Astrocyte of the spinal cord (primary cell): ENCODE measurements at regions not wholly inside any gene's neighbourhood (a gene's known extent, or its start where the extent isn't known, plus 50 kb on each side); places are given as distances from the start of the nearest gene placed in this dataset.
A peak's percentile ranks its signal among the peaks of the same experiment; 100 is the strongest.

Source experiments
- DNase-seq: peaks from one replicate; pipeline ENCODE4 v3.0.0; 2011; ENCODE audit warnings: low read depth, low spot score
- H3K4me3 ChIP-seq: 2 replicates; pipeline ENCODE4 v1.5.1; 2011; ENCODE audit warnings: low read depth, mild to moderate bottlenecking, low read length, moderate library complexity
- CTCF ChIP-seq: IDR thresholded peaks from 2 replicates; pipeline ENCODE4 v1.5.1; 2012; ENCODE audit warnings: low read depth, mild to moderate bottlenecking, low read length, inconsistent platforms
- in situ Hi-C: cut with HindIII; loops from 2 replicates; pipeline ENCODE4 v1.10.0; 2017; ENCODE audit warnings: low sequenced_read_pairs

GRCh38 chr2:9149726-9150567 lies 56.7 kb upstream of the ASAP2 start:
- no peak for TF ChIP-seq CTCF

GRCh38 chr2:9149388-9149660 lies 57.3 kb upstream of the ASAP2 start:
- TF ChIP-seq CTCF = no peak
- in situ Hi-C loops = no loop called here
- no peak for DNase-seq
- H3K4me3 ChIP-seq = no peak overlapping the region

More at GRCh38 chr2:9149726-9150567, 56.7 kb upstream of the ASAP2 start:
- no peak for DNase-seq
- in situ Hi-C loops = no loop called here
- no peak overlapping the region for H3K4me3 ChIP-seq

GRCh38 chr2:9146646-9147045 lies 60.0 kb upstream of the ASAP2 start:
- no peak for DNase-seq
- no peak for TF ChIP-seq CTCF
- H3K4me3 ChIP-seq = no peak overlapping the region
- in situ Hi-C loops = no loop called here

GRCh38 chr2:9145752-9146430 lies 60.7 kb upstream of the ASAP2 start:
- H3K4me3 ChIP-seq = no peak overlapping the region
- in situ Hi-C loops = no loop called here
- TF ChIP-seq CTCF = no peak
- DNase-seq = no peak

- in situ Hi-C loops = no loop called here
- no peak overlapping the region for H3K4me3 ChIP-seq
- DNase-seq = peak; percentile 41
- TF ChIP-seq CTCF = no peak
These were observed 61.4 kb upstream of the ASAP2 start for GRCh38 chr2:9145109-9145751.

- H3K4me3 ChIP-seq = no peak overlapping the region
- in situ Hi-C loops = no loop called here
- TF ChIP-seq CTCF = no peak
- DNase-seq = peak; percentile 57
These were observed 62.0 kb upstream of the ASAP2 start for GRCh38 chr2:9144617-9145016.
